ENCODE measurements at regions not wholly inside any gene's neighbourhood (a gene's known extent, or its start where the extent isn't known, plus 50 kb on each side); places are given as distances from the start of the nearest gene placed in this dataset.

DNA sequence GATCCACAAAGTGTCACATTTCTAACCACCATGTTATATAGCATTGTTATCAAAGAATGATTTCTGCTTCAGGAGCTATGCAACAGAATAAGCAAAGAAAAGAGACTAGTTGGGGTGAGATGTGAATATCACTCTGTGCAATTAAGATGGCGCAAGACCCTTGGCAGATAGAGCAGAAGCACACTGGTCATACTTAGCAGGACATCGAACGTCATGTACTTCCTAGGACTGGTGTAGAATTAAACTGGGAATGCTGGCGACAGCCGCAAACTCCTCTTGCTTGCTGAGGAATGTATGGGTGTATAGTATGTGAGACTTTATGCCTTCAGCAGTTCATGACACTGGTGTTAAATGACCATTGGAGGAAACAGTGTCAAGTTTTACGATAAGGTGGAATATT, 207.0 kb downstream of the LRRC70 start:
- TF ChIP-seq, protein P1, sequence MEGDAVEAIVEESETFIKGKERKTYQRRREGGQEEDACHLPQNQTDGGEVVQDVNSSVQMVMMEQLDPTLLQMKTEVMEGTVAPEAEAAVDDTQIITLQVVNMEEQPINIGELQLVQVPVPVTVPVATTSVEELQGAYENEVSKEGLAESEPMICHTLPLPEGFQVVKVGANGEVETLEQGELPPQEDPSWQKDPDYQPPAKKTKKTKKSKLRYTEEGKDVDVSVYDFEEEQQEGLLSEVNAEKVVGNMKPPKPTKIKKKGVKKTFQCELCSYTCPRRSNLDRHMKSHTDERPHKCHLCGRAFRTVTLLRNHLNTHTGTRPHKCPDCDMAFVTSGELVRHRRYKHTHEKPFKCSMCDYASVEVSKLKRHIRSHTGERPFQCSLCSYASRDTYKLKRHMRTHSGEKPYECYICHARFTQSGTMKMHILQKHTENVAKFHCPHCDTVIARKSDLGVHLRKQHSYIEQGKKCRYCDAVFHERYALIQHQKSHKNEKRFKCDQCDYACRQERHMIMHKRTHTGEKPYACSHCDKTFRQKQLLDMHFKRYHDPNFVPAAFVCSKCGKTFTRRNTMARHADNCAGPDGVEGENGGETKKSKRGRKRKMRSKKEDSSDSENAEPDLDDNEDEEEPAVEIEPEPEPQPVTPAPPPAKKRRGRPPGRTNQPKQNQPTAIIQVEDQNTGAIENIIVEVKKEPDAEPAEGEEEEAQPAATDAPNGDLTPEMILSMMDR (IDR thresholded peaks at IDR 0.05; ENCODE audit: low read depth, low read length) = no peak
- TF ChIP-seq EZH2phosphoT487 (IDR thresholded peaks at IDR 0.05; ENCODE audit: low read depth) = no peak
